ENCODE measurements at regions not wholly inside any gene's neighbourhood (a gene's known extent, or its start where the extent isn't known, plus 50 kb on each side); places are given as distances from the start of the nearest gene placed in this dataset.

GRCh38 chr4:30875658-30876269 lies 155.6 kb downstream of the PCDH7 start:
- ATAC-seq, result no peak
- intact Hi-C loops (cut with micrococcal nuclease), result no loop called here
- no peaks in the 10 kb centered on the region for H3K9me3 ChIP-seq (ENCODE audit: low read length)
- no peak overlapping the region for H3K27ac ChIP-seq (ENCODE audit: low read length)
- H3K9me2 ChIP-seq (replicated peaks; ENCODE audit: low read length), result no peaks in the 10 kb centered on the region
- H3K36me3 ChIP-seq (ENCODE audit: low read depth, low read length), result no peaks in the 10 kb centered on the region
- peak; percentile 10 for DNase-seq
- no peak overlapping the region for H3K4me2 ChIP-seq (ENCODE audit: low read length)
- TF ChIP-seq, protein P1, sequence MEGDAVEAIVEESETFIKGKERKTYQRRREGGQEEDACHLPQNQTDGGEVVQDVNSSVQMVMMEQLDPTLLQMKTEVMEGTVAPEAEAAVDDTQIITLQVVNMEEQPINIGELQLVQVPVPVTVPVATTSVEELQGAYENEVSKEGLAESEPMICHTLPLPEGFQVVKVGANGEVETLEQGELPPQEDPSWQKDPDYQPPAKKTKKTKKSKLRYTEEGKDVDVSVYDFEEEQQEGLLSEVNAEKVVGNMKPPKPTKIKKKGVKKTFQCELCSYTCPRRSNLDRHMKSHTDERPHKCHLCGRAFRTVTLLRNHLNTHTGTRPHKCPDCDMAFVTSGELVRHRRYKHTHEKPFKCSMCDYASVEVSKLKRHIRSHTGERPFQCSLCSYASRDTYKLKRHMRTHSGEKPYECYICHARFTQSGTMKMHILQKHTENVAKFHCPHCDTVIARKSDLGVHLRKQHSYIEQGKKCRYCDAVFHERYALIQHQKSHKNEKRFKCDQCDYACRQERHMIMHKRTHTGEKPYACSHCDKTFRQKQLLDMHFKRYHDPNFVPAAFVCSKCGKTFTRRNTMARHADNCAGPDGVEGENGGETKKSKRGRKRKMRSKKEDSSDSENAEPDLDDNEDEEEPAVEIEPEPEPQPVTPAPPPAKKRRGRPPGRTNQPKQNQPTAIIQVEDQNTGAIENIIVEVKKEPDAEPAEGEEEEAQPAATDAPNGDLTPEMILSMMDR (conservative IDR thresholded peaks at IDR 0.05; ENCODE audit: low read depth, low read length), result no peak
- no peak for TF ChIP-seq EZH2phosphoT487 (IDR thresholded peaks at IDR 0.05; ENCODE audit: borderline replicate concordance, low read length)
- no peak for TF ChIP-seq EZH2 (IDR thresholded peaks at IDR 0.05; ENCODE audit: low read length, unreplicated experiment)
- no peak overlapping the region for H3K4me3 ChIP-seq (ENCODE audit: low read length)
- no peaks in the 10 kb centered on the region for H3F3A ChIP-seq (ENCODE audit: low read length, unreplicated experiment)
- H4K20me1 ChIP-seq (ENCODE audit: low read length), result no peaks in the 10 kb centered on the region
- H3K4me1 ChIP-seq (ENCODE audit: insufficient read depth, low read length), result no peaks in the 10 kb centered on the region
- no peaks in the 10 kb centered on the region for H3K79me2 ChIP-seq (ENCODE audit: low read length)
- ChIA-PET POLR2A (ENCODE audit: unreplicated experiment) (no interaction called here), CTCF (no interaction called here)
- H2AFZ ChIP-seq (ENCODE audit: low read length), result no peak overlapping the region
- no peaks in the 10 kb centered on the region for H3K27me3 ChIP-seq (ENCODE audit: low read length)
- H3K9ac ChIP-seq (ENCODE audit: low read length), result no peak overlapping the region
- BruUV-seq (replicated peaks), result no TSS peak

- ChIA-PET CTCF (no interaction called here), POLR2A (ENCODE audit: unreplicated experiment) (no interaction called here)
- H3K4me1 ChIP-seq (ENCODE audit: insufficient read depth, low read length), result no peaks in the 10 kb centered on the region
- intact Hi-C loops (cut with micrococcal nuclease), result no loop called here
- TF ChIP-seq EZH2phosphoT487 (IDR thresholded peaks at IDR 0.05; ENCODE audit: borderline replicate concordance, low read length), result no peak
- no peak for TF ChIP-seq EZH2 (IDR thresholded peaks at IDR 0.05; ENCODE audit: low read length, unreplicated experiment)
- TF ChIP-seq, protein P1 (conservative IDR thresholded peaks at IDR 0.05; ENCODE audit: low read depth, low read length), result no peak
- H3F3A ChIP-seq (ENCODE audit: low read length, unreplicated experiment), result no peaks in the 10 kb centered on the region
- H3K4me3 ChIP-seq (ENCODE audit: low read length), result no peak overlapping the region
- no peaks in the 10 kb centered on the region for H3K79me2 ChIP-seq (ENCODE audit: low read length)
- no peaks in the 10 kb centered on the region for H3K36me3 ChIP-seq (ENCODE audit: low read depth, low read length)
- no peaks in the 10 kb centered on the region for H3K9me2 ChIP-seq (replicated peaks; ENCODE audit: low read length)
- H2AFZ ChIP-seq (ENCODE audit: low read length), result no peak overlapping the region
- no peak overlapping the region for H3K27ac ChIP-seq (ENCODE audit: low read length)
- BruUV-seq (replicated peaks), result no TSS peak
- DNase-seq, result no peak
- H3K9me3 ChIP-seq (ENCODE audit: low read length), result no peaks in the 10 kb centered on the region
- no peaks in the 10 kb centered on the region for H4K20me1 ChIP-seq (ENCODE audit: low read length)
- no peak overlapping the region for H3K9ac ChIP-seq (ENCODE audit: low read length)
- H3K27me3 ChIP-seq (ENCODE audit: low read length), result no peaks in the 10 kb centered on the region
- no peak for ATAC-seq
- H3K4me2 ChIP-seq (ENCODE audit: low read length), result no peak overlapping the region
Measured at GRCh38 chr4:30879855-30880598, 159.9 kb downstream of the PCDH7 start.

DNA sequence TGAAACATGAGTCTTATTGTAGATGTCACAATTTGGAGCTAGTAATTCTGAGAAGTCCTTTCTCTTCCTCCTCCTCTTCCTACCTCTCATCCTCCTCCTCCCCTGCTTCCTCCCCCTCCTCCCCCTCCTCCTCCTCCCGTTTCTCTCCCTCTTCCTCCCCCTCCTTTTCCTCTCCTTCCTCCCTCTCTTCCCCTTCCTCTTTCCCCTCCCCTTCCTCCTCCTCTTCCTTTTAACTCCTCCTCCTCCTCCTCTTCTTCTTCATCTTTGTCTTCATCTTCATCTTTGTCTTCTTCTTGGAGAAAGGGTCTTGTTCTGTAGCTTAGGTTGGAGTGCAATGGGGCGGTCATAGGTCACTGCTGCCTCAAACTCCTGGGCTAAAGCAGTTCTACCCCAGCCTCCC lies 161.8 kb downstream of the PCDH7 start:
- no peaks in the 10 kb centered on the region for H3K27me3 ChIP-seq (ENCODE audit: low read length)
- no peak for ATAC-seq
- no TSS peak for BruUV-seq (replicated peaks)
- no peak overlapping the region for H2AFZ ChIP-seq (ENCODE audit: low read length)
- H4K20me1 ChIP-seq (ENCODE audit: low read length), result no peaks in the 10 kb centered on the region
- H3K9ac ChIP-seq (ENCODE audit: low read length), result no peak overlapping the region
- no peaks in the 10 kb centered on the region for H3F3A ChIP-seq (ENCODE audit: low read length, unreplicated experiment)
- ChIA-PET CTCF (no interaction called here), POLR2A (ENCODE audit: unreplicated experiment) (no interaction called here)
- H3K9me3 ChIP-seq (ENCODE audit: low read length), result no peaks in the 10 kb centered on the region
- no peak overlapping the region for H3K4me2 ChIP-seq (ENCODE audit: low read length)
- no peak for DNase-seq
- H3K4me1 ChIP-seq (ENCODE audit: insufficient read depth, low read length), result no peaks in the 10 kb centered on the region
- H3K79me2 ChIP-seq (ENCODE audit: low read length), result no peaks in the 10 kb centered on the region
- H3K4me3 ChIP-seq (ENCODE audit: low read length), result no peak overlapping the region
- TF ChIP-seq EZH2 (IDR thresholded peaks at IDR 0.05; ENCODE audit: low read length, unreplicated experiment) (no peak), EZH2phosphoT487 (IDR thresholded peaks at IDR 0.05; ENCODE audit: borderline replicate concordance, low read length) (no peak)
- TF ChIP-seq, protein P1 (conservative IDR thresholded peaks at IDR 0.05; ENCODE audit: low read depth, low read length), result no peak
- intact Hi-C loops (cut with micrococcal nuclease), result no loop called here
- no peaks in the 10 kb centered on the region for H3K36me3 ChIP-seq (ENCODE audit: low read depth, low read length)
- H3K27ac ChIP-seq (ENCODE audit: low read length), result no peak overlapping the region
- H3K9me2 ChIP-seq (replicated peaks; ENCODE audit: low read length), result no peaks in the 10 kb centered on the region
